Neural crest cell (in vitro differentiated cells): ENCODE measurements at regions not wholly inside any gene's neighbourhood (a gene's known extent, or its start where the extent isn't known, plus 50 kb on each side); places are given as distances from the start of the nearest gene placed in this dataset.

Experiments used
- DNase-seq: peaks from one replicate; pipeline ENCODE4 v3.0.0; 2021; ENCODE audit warnings: low read depth, mixed read lengths, low spot score
- H3K27ac Mint-ChIP-seq: one replicate; pipeline ENCODE4 v1.8.0; 2021; ENCODE audit warnings: mild to moderate bottlenecking, mixed read lengths; ENCODE audit not compliant: unreplicated experiment
- H3K27me3 Mint-ChIP-seq: 2 replicates; pipeline ENCODE4 v1.8.0; 2021; ENCODE audit warnings: low read depth, mild to moderate bottlenecking, mixed read lengths
- H3K36me3 Mint-ChIP-seq: 2 replicates; pipeline ENCODE4 v1.8.0; 2021; ENCODE audit warnings: low read depth, mild to moderate bottlenecking, mixed read lengths
- H3K4me1 Mint-ChIP-seq: 2 replicates; pipeline ENCODE4 v1.8.0; 2021; ENCODE audit warnings: mixed read lengths
- H3K4me3 Mint-ChIP-seq: one replicate; pipeline ENCODE4 v1.8.0; 2021; ENCODE audit warnings: mild to moderate bottlenecking, mixed read lengths
- H3K9me3 Mint-ChIP-seq: 2 replicates; pipeline ENCODE4 v1.8.0; 2021; ENCODE audit warnings: mixed read lengths
- CTCF ChIP-seq: fragments of 200-600 bp; sonication (generic); conservative IDR thresholded peaks from 2 replicates; pipeline ENCODE4 v1.5.0; 2021; ENCODE audit warnings: antibody characterized with exemption, mild to moderate bottlenecking

GRCh38 chr4:17168571-17168970 lies 270.1 kb upstream of the LDB2 start:
- H3K36me3 Mint-ChIP-seq, result no peaks in the 10 kb centered on the region

GRCh38 chr4:17166954-17167353 lies 268.5 kb upstream of the LDB2 start:
- Mint-ChIP-seq H3K4me3 (no peak overlapping the region), H3K27ac (no peak overlapping the region), H3K27me3 (no peaks in the 10 kb centered on the region), H3K4me1 (peaks cover 22% of the 10 kb centered on the region), H3K36me3 (no peaks in the 10 kb centered on the region), H3K9me3 (peaks cover 7% of the 10 kb centered on the region)
- TF ChIP-seq CTCF, result no peak
- DNase-seq, result no peak

More at GRCh38 chr4:17168571-17168970, 270.1 kb upstream of the LDB2 start:
- peak overlapping the region; percentile 11 for H3K4me3 Mint-ChIP-seq
- no peak for TF ChIP-seq CTCF
- peaks cover 22% of the 10 kb centered on the region for H3K4me1 Mint-ChIP-seq
- H3K27me3 Mint-ChIP-seq, result no peaks in the 10 kb centered on the region
- H3K27ac Mint-ChIP-seq, result peak overlapping the region; percentile 10
- DNase-seq, result no peak
- peaks cover 4% of the 10 kb centered on the region for H3K9me3 Mint-ChIP-seq

DNA sequence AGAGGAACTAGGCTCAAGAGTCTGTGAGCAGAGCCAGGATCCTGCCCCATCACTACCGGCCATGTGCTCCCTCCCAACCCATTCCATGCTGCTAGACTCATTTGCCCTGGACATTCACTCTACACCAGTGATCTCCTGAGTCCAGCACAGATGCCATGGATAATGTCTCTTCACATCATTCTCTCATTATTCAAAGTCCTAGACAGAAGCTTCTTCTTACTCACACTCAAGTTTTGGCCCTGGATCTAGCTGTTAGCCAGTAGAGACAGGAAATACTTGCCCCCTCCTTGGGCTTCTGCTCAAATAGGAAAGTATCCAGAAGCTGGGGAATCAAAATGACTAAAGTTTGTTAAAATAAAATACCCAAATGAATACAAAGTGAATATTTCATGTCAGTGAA lies 266.8 kb upstream of the LDB2 start:
- Mint-ChIP-seq H3K4me3 (no peak overlapping the region), H3K4me1 (peaks cover 22% of the 10 kb centered on the region), H3K27me3 (no peaks in the 10 kb centered on the region), H3K36me3 (peaks cover 4% of the 10 kb centered on the region), H3K27ac (no peak overlapping the region), H3K9me3 (peaks cover 19% of the 10 kb centered on the region)
- no peak for TF ChIP-seq CTCF
- DNase-seq, result no peak

- H3K27ac Mint-ChIP-seq, result no peak overlapping the region
- no peak for DNase-seq
- peaks cover 22% of the 10 kb centered on the region for H3K4me1 Mint-ChIP-seq
- no peak for TF ChIP-seq CTCF
- peaks cover 4% of the 10 kb centered on the region for H3K36me3 Mint-ChIP-seq
- no peaks in the 10 kb centered on the region for H3K27me3 Mint-ChIP-seq
- H3K9me3 Mint-ChIP-seq, result peaks cover 24% of the 10 kb centered on the region
- no peak overlapping the region for H3K4me3 Mint-ChIP-seq
These were observed 266.2 kb upstream of the LDB2 start for GRCh38 chr4:17164666-17165065.

GRCh38 chr4:17163156-17163771 lies 264.8 kb upstream of the LDB2 start:
- no peak for TF ChIP-seq CTCF
- H3K27me3 Mint-ChIP-seq, result no peaks in the 10 kb centered on the region
- peaks cover 4% of the 10 kb centered on the region for H3K36me3 Mint-ChIP-seq
- H3K4me1 Mint-ChIP-seq, result peaks cover 13% of the 10 kb centered on the region
- DNase-seq, result no peak
- H3K4me3 Mint-ChIP-seq, result no peak overlapping the region
- H3K27ac Mint-ChIP-seq, result no peak overlapping the region
- peaks cover 30% of the 10 kb centered on the region for H3K9me3 Mint-ChIP-seq
